ENCODE measurements at regions not wholly inside any gene's neighbourhood (a gene's known extent, or its start where the extent isn't known, plus 50 kb on each side); places are given as distances from the start of the nearest gene placed in this dataset.

- ChIA-PET POLR2A (no interaction called here), CTCF (interaction anchor here (1.2 to 1.6 kb wide), 3 partner anchors 140 to 315 kb away, joined by 3 read pairs; no protein-coding TSS in a partner anchor)
- Mint-ChIP-seq H3K27me3 (ENCODE audit: low read depth) (peaks cover 98% of the 10 kb centered on the region), H3K4me1 (peaks cover 29% of the 10 kb centered on the region), H3K27ac (no peak overlapping the region), H3K9me3 (no peaks in the 10 kb centered on the region), H3K4me3 (no peak overlapping the region), H3K36me3 (no peaks in the 10 kb centered on the region)
- no peak for TF ChIP-seq MXD4 (CRISPR knock-in tag; IDR thresholded peaks at IDR 0.05; ENCODE audit: borderline replicate concordance)
- TF ChIP-seq AFF4 (CRISPR knock-in tag; IDR thresholded peaks at IDR 0.05; ENCODE audit: borderline replicate concordance), result no peak
- TF ChIP-seq E2F4 (CRISPR knock-in tag; IDR thresholded peaks at IDR 0.05; ENCODE audit: borderline replicate concordance, low read depth), result no peak
- no peak for TF ChIP-seq SMAD4 (CRISPR knock-in tag; IDR thresholded peaks at IDR 0.05)
- no peak for TF ChIP-seq ZNF532 (CRISPR knock-in tag; IDR thresholded peaks at IDR 0.05; ENCODE audit: borderline replicate concordance)
- TF ChIP-seq SOX15 (CRISPR knock-in tag; IDR thresholded peaks at IDR 0.05), result no peak
- no peak for TF ChIP-seq ZNF232 (CRISPR knock-in tag; IDR thresholded peaks at IDR 0.05)
- no peak for TF ChIP-seq HMGXB4 (CRISPR knock-in tag; IDR thresholded peaks at IDR 0.05)
- no peak for TF ChIP-seq NFYB (CRISPR knock-in tag; conservative IDR thresholded peaks at IDR 0.05; ENCODE audit: low read depth)
- no peak for TF ChIP-seq ZNF138 (CRISPR knock-in tag; conservative IDR thresholded peaks at IDR 0.05)
- TF ChIP-seq ESRRA (CRISPR knock-in tag; IDR thresholded peaks at IDR 0.05; ENCODE audit: borderline replicate concordance), result no peak
- TF ChIP-seq NR3C1 (CRISPR knock-in tag; conservative IDR thresholded peaks at IDR 0.05; ENCODE audit: low read depth), result no peak
- TF ChIP-seq PREB (CRISPR knock-in tag; IDR thresholded peaks at IDR 0.05; ENCODE audit: borderline replicate concordance), result no peak
- no peak for TF ChIP-seq ZSCAN18 (CRISPR knock-in tag; IDR thresholded peaks at IDR 0.05)
- no peak for TF ChIP-seq MAX (CRISPR knock-in tag; IDR thresholded peaks at IDR 0.05)
- no peak for TF ChIP-seq GABPB1 (CRISPR knock-in tag; IDR thresholded peaks at IDR 0.05)
- TF ChIP-seq ZNF317 (CRISPR knock-in tag; IDR thresholded peaks at IDR 0.05; ENCODE audit: borderline replicate concordance, low read depth), result no peak
- TF ChIP-seq USF1 (CRISPR knock-in tag; IDR thresholded peaks at IDR 0.05), result no peak
- DNase-seq (ENCODE audit: low spot score) (no peak), ATAC-seq (no peak)
Measured at GRCh38 chr9:38228331-38229103, 159.5 kb upstream of the SHB start.

Data from WTC11 (cell line).